Activated naive CD8-positive, alpha-beta T cell treated with anti-CD3 and anti-CD28 coated beads for 36 hours (primary cell): ENCODE measurements at regions not wholly inside any gene's neighbourhood (a gene's known extent, or its start where the extent isn't known, plus 50 kb on each side); places are given as distances from the start of the nearest gene placed in this dataset.
A peak's percentile ranks its signal among the peaks of the same experiment; 100 is the strongest.

ENCODE experiments used
- DNase-seq: peaks from one replicate; pipeline ENCODE4 v3.0.0; 2021
- H3K27ac Mint-ChIP-seq: one replicate; pipeline ENCODE4 v1.8.0; 2022; ENCODE audit warnings: mild to moderate bottlenecking, moderate library complexity, mixed read lengths
- H3K27me3 Mint-ChIP-seq: one replicate; pipeline ENCODE4 v1.8.0; 2022; ENCODE audit warnings: mild to moderate bottlenecking, mixed read lengths
- H3K36me3 Mint-ChIP-seq: one replicate; pipeline ENCODE4 v1.8.0; 2021; ENCODE audit warnings: mild to moderate bottlenecking, mixed read lengths
- H3K4me1 Mint-ChIP-seq: one replicate; pipeline ENCODE4 v1.8.0; 2021; ENCODE audit warnings: mixed read lengths
- H3K4me3 Mint-ChIP-seq: one replicate; pipeline ENCODE4 v1.8.0; 2022; ENCODE audit warnings: mild to moderate bottlenecking, moderate library complexity, mixed read lengths
- H3K9me3 Mint-ChIP-seq: one replicate; pipeline ENCODE4 v1.8.0; 2022; ENCODE audit warnings: mixed read lengths

- Mint-ChIP-seq H3K4me1 (no peaks in the 10 kb centered on the region), H3K27me3 (no peaks in the 10 kb centered on the region), H3K36me3 (no peaks in the 10 kb centered on the region), H3K27ac (no peak overlapping the region), H3K9me3 (peaks cover 2% of the 10 kb centered on the region), H3K4me3 (no peak overlapping the region)
- DNase-seq = peak; percentile 13
These were observed 279.1 kb upstream of the THRB start for GRCh38 chr3:24773798-24774197.

GRCh38 chr3:24780991-24781390 lies 286.3 kb upstream of the THRB start:
- H3K27me3 Mint-ChIP-seq = no peaks in the 10 kb centered on the region
- no peaks in the 10 kb centered on the region for H3K36me3 Mint-ChIP-seq
- H3K4me1 Mint-ChIP-seq = no peaks in the 10 kb centered on the region
- peaks cover 14% of the 10 kb centered on the region for H3K9me3 Mint-ChIP-seq
- no peak for DNase-seq
- no peak overlapping the region for H3K4me3 Mint-ChIP-seq
- no peak overlapping the region for H3K27ac Mint-ChIP-seq

GRCh38 chr3:24781454-24781853 lies 286.8 kb upstream of the THRB start:
- no peaks in the 10 kb centered on the region for H3K4me1 Mint-ChIP-seq

GRCh38 chr3:24793896-24794295 lies 299.2 kb upstream of the THRB start:
- Mint-ChIP-seq H3K9me3 (no peaks in the 10 kb centered on the region), H3K36me3 (no peaks in the 10 kb centered on the region), H3K4me3 (no peak overlapping the region), H3K4me1 (no peaks in the 10 kb centered on the region), H3K27me3 (no peaks in the 10 kb centered on the region), H3K27ac (no peak overlapping the region)
- no peak for DNase-seq

More at GRCh38 chr3:24781454-24781853, 286.8 kb upstream of the THRB start:
- Mint-ChIP-seq H3K9me3 (peaks cover 14% of the 10 kb centered on the region), H3K4me3 (no peak overlapping the region), H3K36me3 (no peaks in the 10 kb centered on the region), H3K27ac (no peak overlapping the region), H3K27me3 (no peaks in the 10 kb centered on the region)
- DNase-seq = no peak

- Mint-ChIP-seq H3K4me1 (no peaks in the 10 kb centered on the region), H3K27ac (no peak overlapping the region), H3K27me3 (no peaks in the 10 kb centered on the region), H3K36me3 (no peaks in the 10 kb centered on the region), H3K4me3 (no peak overlapping the region), H3K9me3 (no peaks in the 10 kb centered on the region)
- DNase-seq = no peak
These were observed 308.0 kb upstream of the THRB start for GRCh38 chr3:24802614-24803013.

GRCh38 chr3:24804095-24804494 lies 309.4 kb upstream of the THRB start:
- Mint-ChIP-seq H3K9me3 (no peaks in the 10 kb centered on the region), H3K4me3 (no peak overlapping the region), H3K27me3 (no peaks in the 10 kb centered on the region), H3K4me1 (no peaks in the 10 kb centered on the region), H3K27ac (no peak overlapping the region), H3K36me3 (no peaks in the 10 kb centered on the region)
- no peak for DNase-seq

- peaks cover 5% of the 10 kb centered on the region for H3K9me3 Mint-ChIP-seq
- H3K4me3 Mint-ChIP-seq = no peak overlapping the region
- H3K4me1 Mint-ChIP-seq = no peaks in the 10 kb centered on the region
- no peaks in the 10 kb centered on the region for H3K36me3 Mint-ChIP-seq
- DNase-seq = no peak
- no peak overlapping the region for H3K27ac Mint-ChIP-seq
- H3K27me3 Mint-ChIP-seq = no peaks in the 10 kb centered on the region
These were observed 316.2 kb upstream of the THRB start for GRCh38 chr3:24810881-24811280.

GRCh38 chr3:24812116-24812515 lies 317.5 kb upstream of the THRB start:
- no peak for DNase-seq
- Mint-ChIP-seq H3K27me3 (no peaks in the 10 kb centered on the region), H3K9me3 (peaks cover 5% of the 10 kb centered on the region), H3K36me3 (no peaks in the 10 kb centered on the region), H3K4me1 (no peaks in the 10 kb centered on the region), H3K4me3 (no peak overlapping the region), H3K27ac (no peak overlapping the region)

- Mint-ChIP-seq H3K4me1 (no peaks in the 10 kb centered on the region), H3K27ac (no peak overlapping the region), H3K36me3 (no peaks in the 10 kb centered on the region), H3K4me3 (no peak overlapping the region), H3K9me3 (peaks cover 6% of the 10 kb centered on the region), H3K27me3 (no peaks in the 10 kb centered on the region)
- no peak for DNase-seq
These were observed 323.4 kb upstream of the THRB start for GRCh38 chr3:24818055-24818454.

- Mint-ChIP-seq H3K36me3 (no peaks in the 10 kb centered on the region), H3K4me3 (no peak overlapping the region), H3K27ac (no peak overlapping the region), H3K27me3 (peaks cover 39% of the 10 kb centered on the region), H3K4me1 (no peaks in the 10 kb centered on the region), H3K9me3 (no peaks in the 10 kb centered on the region)
- DNase-seq = no peak
These were observed 333.4 kb upstream of the THRB start for GRCh38 chr3:24828011-24828410.

GRCh38 chr3:24828551-24828950 lies 333.9 kb upstream of the THRB start:
- Mint-ChIP-seq H3K27me3 (peaks cover 39% of the 10 kb centered on the region), H3K36me3 (no peaks in the 10 kb centered on the region), H3K9me3 (no peaks in the 10 kb centered on the region), H3K4me1 (no peaks in the 10 kb centered on the region), H3K4me3 (no peak overlapping the region), H3K27ac (no peak overlapping the region)
- no peak for DNase-seq

GRCh38 chr3:24829011-24829581 lies 334.4 kb upstream of the THRB start:
- no peak overlapping the region for H3K4me3 Mint-ChIP-seq
- peak; percentile 5 for DNase-seq
- H3K9me3 Mint-ChIP-seq = no peaks in the 10 kb centered on the region
- no peaks in the 10 kb centered on the region for H3K36me3 Mint-ChIP-seq
- no peak overlapping the region for H3K27ac Mint-ChIP-seq
- H3K4me1 Mint-ChIP-seq = no peaks in the 10 kb centered on the region
- H3K27me3 Mint-ChIP-seq = peaks cover 39% of the 10 kb centered on the region

- Mint-ChIP-seq H3K27me3 (peaks cover 39% of the 10 kb centered on the region), H3K4me1 (no peaks in the 10 kb centered on the region), H3K4me3 (no peak overlapping the region), H3K9me3 (no peaks in the 10 kb centered on the region), H3K36me3 (no peaks in the 10 kb centered on the region), H3K27ac (no peak overlapping the region)
- DNase-seq = no peak
These were observed 335.1 kb upstream of the THRB start for GRCh38 chr3:24829629-24830229.

- peaks cover 3% of the 10 kb centered on the region for H3K9me3 Mint-ChIP-seq
- no peaks in the 10 kb centered on the region for H3K36me3 Mint-ChIP-seq
- no peak for DNase-seq
- H3K4me1 Mint-ChIP-seq = no peaks in the 10 kb centered on the region
- H3K27ac Mint-ChIP-seq = no peak overlapping the region
- no peak overlapping the region for H3K4me3 Mint-ChIP-seq
- peaks cover 39% of the 10 kb centered on the region for H3K27me3 Mint-ChIP-seq
These were observed 335.8 kb upstream of the THRB start for GRCh38 chr3:24830230-24831152.

GRCh38 chr3:24831221-24831620 lies 336.6 kb upstream of the THRB start:
- DNase-seq = no peak
- H3K27me3 Mint-ChIP-seq = peaks cover 39% of the 10 kb centered on the region
- no peaks in the 10 kb centered on the region for H3K4me1 Mint-ChIP-seq
- no peak overlapping the region for H3K27ac Mint-ChIP-seq
- H3K4me3 Mint-ChIP-seq = no peak overlapping the region
- peaks cover 3% of the 10 kb centered on the region for H3K9me3 Mint-ChIP-seq
- no peaks in the 10 kb centered on the region for H3K36me3 Mint-ChIP-seq
